ENCODE measurements at regions not wholly inside any gene's neighbourhood (a gene's known extent, or its start where the extent isn't known, plus 50 kb on each side); places are given as distances from the start of the nearest gene placed in this dataset.

DNA sequence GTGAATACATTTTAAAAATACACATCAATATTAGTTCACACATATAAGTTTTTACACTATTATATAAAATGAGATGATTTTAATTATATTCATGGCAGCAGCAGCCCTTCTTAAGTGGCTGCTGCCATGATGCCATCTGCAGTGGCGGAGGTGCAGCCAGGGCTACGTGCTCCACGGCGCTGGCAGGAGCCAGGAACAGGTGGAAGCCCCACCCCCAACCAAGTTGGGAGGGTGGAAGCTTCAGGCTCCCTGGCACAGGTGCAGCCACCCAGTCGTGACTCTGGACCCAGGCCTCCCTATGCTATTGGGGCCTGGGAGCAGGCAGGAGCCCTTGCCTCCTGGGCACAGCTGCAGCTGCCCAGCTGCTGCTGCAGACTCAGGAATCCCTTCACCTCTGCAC is 646.9 kb upstream of the PCDH9 start:
- TF ChIP-seq, protein P1, sequence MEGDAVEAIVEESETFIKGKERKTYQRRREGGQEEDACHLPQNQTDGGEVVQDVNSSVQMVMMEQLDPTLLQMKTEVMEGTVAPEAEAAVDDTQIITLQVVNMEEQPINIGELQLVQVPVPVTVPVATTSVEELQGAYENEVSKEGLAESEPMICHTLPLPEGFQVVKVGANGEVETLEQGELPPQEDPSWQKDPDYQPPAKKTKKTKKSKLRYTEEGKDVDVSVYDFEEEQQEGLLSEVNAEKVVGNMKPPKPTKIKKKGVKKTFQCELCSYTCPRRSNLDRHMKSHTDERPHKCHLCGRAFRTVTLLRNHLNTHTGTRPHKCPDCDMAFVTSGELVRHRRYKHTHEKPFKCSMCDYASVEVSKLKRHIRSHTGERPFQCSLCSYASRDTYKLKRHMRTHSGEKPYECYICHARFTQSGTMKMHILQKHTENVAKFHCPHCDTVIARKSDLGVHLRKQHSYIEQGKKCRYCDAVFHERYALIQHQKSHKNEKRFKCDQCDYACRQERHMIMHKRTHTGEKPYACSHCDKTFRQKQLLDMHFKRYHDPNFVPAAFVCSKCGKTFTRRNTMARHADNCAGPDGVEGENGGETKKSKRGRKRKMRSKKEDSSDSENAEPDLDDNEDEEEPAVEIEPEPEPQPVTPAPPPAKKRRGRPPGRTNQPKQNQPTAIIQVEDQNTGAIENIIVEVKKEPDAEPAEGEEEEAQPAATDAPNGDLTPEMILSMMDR (IDR thresholded peaks at IDR 0.05; ENCODE audit: low read depth, low read length): no peak
- TF ChIP-seq EZH2phosphoT487 (IDR thresholded peaks at IDR 0.05; ENCODE audit: low read depth): no peak
